Heart left ventricle (tissue), 16 donors: ENCODE measurements at regions not wholly inside any gene's neighbourhood (a gene's known extent, or its start where the extent isn't known, plus 50 kb on each side); places are given as distances from the start of the nearest gene placed in this dataset.

Experiments used
- ATAC-seq, 4 donors: fragments of 200-7000 bp; cut with Tn5 transposase; one replicate each; pipeline ENCODE4 v1.9.1; 2020 to 2022; ENCODE audit warnings: moderate library complexity in 4 of 4, mild to moderate bottlenecking in 3 of 4, moderate number of reproducible peaks in 1 of 4
- DNase-seq, 5 donors: peaks; one replicate each; pipeline ENCODE4 v3.0.0-alpha.2; 2020
- H3K27ac ChIP-seq, 12 donors: fragments of 200-600 bp; sonication (generic) in 4 of 12; one replicate each; pipeline versions ENCODE4 v1.5.0 to v1.8.0; 2016 to 2022; ENCODE audit warnings: mild to moderate bottlenecking in 2 of 12
- H3K27me3 ChIP-seq, 9 donors: fragments of 200-600 bp; sonication (generic) in 2 of 9; one replicate each; pipeline versions ENCODE4 v1.5.1 to v1.8.0; 2016 to 2022; ENCODE audit warnings: mild to moderate bottlenecking in 3 of 9
- H3K36me3 ChIP-seq, 9 donors: fragments of 200-600 bp; sonication (generic) in 2 of 9; one replicate each; pipeline versions ENCODE4 v1.5.0 to v1.8.0; 2018 to 2022; ENCODE audit warnings: mild to moderate bottlenecking in 2 of 9
- H3K4me1 ChIP-seq, 12 donors: fragments of 200-600 bp; sonication (generic) in 4 of 12; one replicate each; pipeline versions ENCODE4 v1.5.0 to v1.8.0; 2016 to 2022; ENCODE audit warnings: mild to moderate bottlenecking in 3 of 12
- H3K4me3 ChIP-seq, 12 donors: fragments of 200-600 bp; sonication (generic) in 4 of 12; one replicate each; pipeline versions ENCODE4 v1.5.0 to v1.8.0; 2017 to 2022; ENCODE audit warnings: mild to moderate bottlenecking in 9 of 12, moderate library complexity in 4 of 12
- H3K9me3 ChIP-seq, 12 donors: fragments of 200-600 bp; sonication (generic) in 4 of 12; one replicate each; pipeline versions ENCODE4 v1.5.0 to v1.8.0; 2016 to 2022; ENCODE audit warnings: mild to moderate bottlenecking in 1 of 12
- CTCF ChIP-seq, 12 donors: fragments of 200-600 bp; sonication (generic) in 4 of 12; IDR thresholded peaks; one replicate each; pipeline versions ENCODE4 v1.5.0 to v1.8.0; 2018 to 2022; ENCODE audit warnings: antibody characterized with exemption in 12 of 12, mild to moderate bottlenecking in 5 of 12
- POLR2A ChIP-seq, 2 donors: fragments of 450-650 bp; IDR thresholded peaks; one replicate each; pipeline ENCODE4 v1.6.1; 2017; ENCODE audit warnings: antibody characterized with exemption in 2 of 2, mild to moderate bottlenecking in 2 of 2, moderate library complexity in 2 of 2
- WGBS, 4 donors: extraction: QIAGEN DNeasy Blood & Tissue Kit in 2 of 4; methylation state at CpG; one replicate each; pipeline versions ENCODE4 v1.1.5 to v1.1.7; 2013 to 2018; 5-methylcytosine and 5-hydroxymethylcytosine counted together
- intact Hi-C, 10 donors: fragments of 100-400 bp; cut with DNase I; formaldehyde crosslinking; loops; one replicate each; pipeline versions ENCODE4 v1.11.1 to v1.14.2; 2022
- donor health status: ischemic (EF 13 %, LVEDD 7.1; RV severe dilation, severe dysfunction).
- donor health status: healthy with polysubstance abuse.
- donor health status: DM: no; HTN: yes; CAD: no.
- donor health status: DM: no; HTN: no; CAD: no.
- donor health status: ischemic (EF 25% LVEDD 6.9; RV normal size, moderate dysfunction).
- donor health status: ischemic (EF 25% LVEDD 5.7; RV mildly dilated, moderate dysfunction).
- donor health status: healthy.
- donor health status: DM: yes; HTN: yes; CAD: no.
- donor health status: ischemic (EF 35%, LVEDD 5.7; RV mildly dilated, moderate dysfunction).
- donor health status: nonischemic (EF 11% LVEDD 7.7; RV severe dilation, severe dysfunction).
- donor health status: DM: yes; HTN: yes; CAD: no.
- donor health status: PGD.
- donor health status: ischemic (EF 29% LVEDD 5.4; RV normal size, mild dysfunction).
- donor health status: nonischemic (EF 23%, LVEDD 6.1; RV moderate dilation, normal function).

- Histone ChIP-seq H3K4me1 (peaks cover 0 to 28% (median 9%) of the 10 kb centered on the region in 12 donors), H3K9me3 (peaks cover 0 to 17% (median 0%) of the 10 kb centered on the region in 12 donors), H3K27me3 (no peaks in the 10 kb centered on the region), H3K27ac (no peak overlapping the region), H3K36me3 (no peaks in the 10 kb centered on the region), H3K4me3 (no peak overlapping the region)
- 53 to 57% (median 55%) methylated on average over 1 of the region's 1 CpG for WGBS, 4 donors
- no peak for DNase-seq
- intact Hi-C loops = no loop called here
- TF ChIP-seq POLR2A (IDR thresholded peaks at IDR 0.05) = no peak
- no peak for TF ChIP-seq CTCF (IDR thresholded peaks at IDR 0.05)
- no peak for ATAC-seq
These were observed 394.1 kb downstream of the SPRY1 start for GRCh38 chr4:123790681-123791080.

- H3K27ac ChIP-seq = peak overlapping the region in 4 of 12 donors; percentile 8 to 58 (median 42)
- H3K27me3 ChIP-seq = no peaks in the 10 kb centered on the region
- DNase-seq (no peak), ATAC-seq (peak in 3 of 4 donors; percentile 34 to 58 (median 50))
- TF ChIP-seq POLR2A (IDR thresholded peaks at IDR 0.05) (no peak), CTCF (IDR thresholded peaks at IDR 0.05) (no peak)
- 85 to 94% (median 87%) methylated on average over 4 of the region's 4 CpGs for WGBS, 4 donors
- H3K9me3 ChIP-seq = peaks cover 0 to 19% (median 7%) of the 10 kb centered on the region in 12 donors
- H3K4me1 ChIP-seq = peaks cover 0 to 23% (median 0%) of the 10 kb centered on the region in 12 donors
- no peaks in the 10 kb centered on the region for H3K36me3 ChIP-seq
- H3K4me3 ChIP-seq = no peak overlapping the region
- intact Hi-C loops = no loop called here
These were observed 405.6 kb downstream of the SPRY1 start for GRCh38 chr4:123802082-123802645.

GRCh38 chr4:123802933-123803332, 406.3 kb downstream of the SPRY1 start:
- ATAC-seq = peak in 1 of 4 donors; percentile 20
- no peak overlapping the region for H3K4me3 ChIP-seq
- WGBS, 4 donors = 39 to 57% (median 46%) methylated on average over 2 of the region's 2 CpGs
- peaks cover 0 to 23% (median 0%) of the 10 kb centered on the region in 12 donors for H3K4me1 ChIP-seq
- no peak for DNase-seq
- intact Hi-C loops = no loop called here
- peak overlapping the region in 6 of 12 donors; percentile 8 to 58 (median 30) for H3K27ac ChIP-seq
- TF ChIP-seq POLR2A (IDR thresholded peaks at IDR 0.05) (no peak), CTCF (IDR thresholded peaks at IDR 0.05) (no peak)
- no peaks in the 10 kb centered on the region for H3K27me3 ChIP-seq
- no peaks in the 10 kb centered on the region for H3K36me3 ChIP-seq
- peaks cover 0 to 11% (median 5%) of the 10 kb centered on the region in 12 donors for H3K9me3 ChIP-seq

GRCh38 chr4:123804196-123804721, 407.7 kb downstream of the SPRY1 start:
- H3K36me3 ChIP-seq = no peaks in the 10 kb centered on the region
- TF ChIP-seq POLR2A (IDR thresholded peaks at IDR 0.05) = no peak
- peak overlapping the region in 2 of 12 donors; percentile 8 to 49 for H3K27ac ChIP-seq
- no peak for DNase-seq
- H3K4me1 ChIP-seq = peaks cover 0 to 23% (median 0%) of the 10 kb centered on the region in 12 donors
- WGBS, 4 donors = 77 to 88% (median 84%) methylated on average over 3 of the region's 3 CpGs
- intact Hi-C loops = no loop called here
- ATAC-seq = no peak
- no peak overlapping the region for H3K4me3 ChIP-seq
- no peaks in the 10 kb centered on the region for H3K27me3 ChIP-seq
- no peaks in the 10 kb centered on the region for H3K9me3 ChIP-seq
